CD8-positive, alpha-beta memory T cell (primary cell): ENCODE measurements at regions not wholly inside any gene's neighbourhood (a gene's known extent, or its start where the extent isn't known, plus 50 kb on each side); places are given as distances from the start of the nearest gene placed in this dataset.

Experiments
- CTCF ChIA-PET: fragments of 350-600 bp; sonication (Branson Sonifier 250); formaldehyde crosslinking; loops from one replicate; lab custom pipeline; 2021; ENCODE audit warnings: antibody characterized with exemption; lab: Charles Lee
- POLR2A ChIA-PET: fragments of 350-600 bp; sonication (Branson Sonifier 250); formaldehyde crosslinking; loops from one replicate; lab custom pipeline; 2021; ENCODE audit warnings: antibody characterized with exemption; lab: Charles Lee
- DNase-seq, 5 donors: peaks; one replicate each; pipeline versions ENCODE4 v3.0.0 to v3.0.0-alpha.2; 2020 to 2022; ENCODE audit warnings: mixed read lengths in 1 of 5
- H3K27ac ChIP-seq: one replicate; pipeline ENCODE4 v1.7.0; 2013; ENCODE audit warnings: low read depth, mild to moderate bottlenecking, low read length, moderate library complexity
- H3K27me3 ChIP-seq: 2 replicates; pipeline ENCODE4 v1.7.0; 2013; ENCODE audit warnings: low read length, mild to moderate bottlenecking; ENCODE audit not compliant: insufficient read depth, poor library complexity, severe bottlenecking
- H3K36me3 ChIP-seq: 2 replicates; pipeline ENCODE4 v1.7.0; 2013; ENCODE audit warnings: mild to moderate bottlenecking, low read length, moderate library complexity; ENCODE audit not compliant: insufficient read depth
- H3K4me1 ChIP-seq: 2 replicates; pipeline ENCODE4 v1.7.0; 2013; ENCODE audit warnings: mild to moderate bottlenecking, low read length, moderate library complexity; ENCODE audit not compliant: insufficient read depth
- H3K4me3 ChIP-seq: 2 replicates; pipeline ENCODE4 v1.7.0; 2013; ENCODE audit warnings: mild to moderate bottlenecking, low read length
- H3K9me3 ChIP-seq: 2 replicates; pipeline ENCODE4 v1.7.0; 2013; ENCODE audit warnings: mild to moderate bottlenecking, low read length
- H3K27ac Mint-ChIP-seq, 8 donors: one replicate each; pipeline ENCODE4 v1.8.0; 2020 to 2021; ENCODE audit warnings: mixed read lengths in 8 of 8, mild to moderate bottlenecking in 6 of 8, inconsistent platforms in 3 of 8, moderate library complexity in 3 of 8
- H3K27me3 Mint-ChIP-seq, 2 donors: one replicate each; pipeline ENCODE4 v1.8.0; 2020 to 2021; ENCODE audit warnings: mixed read lengths in 2 of 2, mild to moderate bottlenecking in 1 of 2, moderate library complexity in 1 of 2
- H3K36me3 Mint-ChIP-seq, 3 donors: one replicate each; pipeline ENCODE4 v1.8.0; 2020 to 2021; ENCODE audit warnings: mixed read lengths in 3 of 3, inconsistent platforms in 1 of 3, mild to moderate bottlenecking in 1 of 3
- H3K4me1 Mint-ChIP-seq, 3 donors: one replicate each; pipeline ENCODE4 v1.8.0; 2020 to 2021; ENCODE audit warnings: mixed read lengths in 3 of 3, inconsistent platforms in 1 of 3, mild to moderate bottlenecking in 1 of 3
- H3K4me3 Mint-ChIP-seq, 7 donors: one replicate each; pipeline ENCODE4 v1.8.0; 2020 to 2021; ENCODE audit warnings: mixed read lengths in 7 of 7, mild to moderate bottlenecking in 6 of 7, moderate library complexity in 4 of 7, inconsistent platforms in 2 of 7
- H3K9me3 Mint-ChIP-seq, 5 donors: one replicate each; pipeline ENCODE4 v1.8.0; 2020 to 2022; ENCODE audit warnings: mixed read lengths in 5 of 5, mild to moderate bottlenecking in 3 of 5, moderate library complexity in 2 of 5, inconsistent platforms in 1 of 5

GRCh38 chr4:132269303-132269990 is 879.6 kb upstream of the PCDH10 start:
- DNase-seq = no peak
- no peak overlapping the region for H3K4me3 ChIP-seq
- POLR2A ChIA-PET = no interaction called here
- Mint-ChIP-seq H3K4me3 (no peak overlapping the region), H3K27me3 (no peaks in the 10 kb centered on the region), H3K4me1 (no peaks in the 10 kb centered on the region), H3K36me3 (no peaks in the 10 kb centered on the region), H3K9me3 (peaks cover 0 to 14% (median 3%) of the 10 kb centered on the region in 5 donors), H3K27ac (no peak overlapping the region)
- CTCF ChIA-PET = no interaction called here
- H3K27ac ChIP-seq = no peak overlapping the region
- no peaks in the 10 kb centered on the region for H3K27me3 ChIP-seq
- no peaks in the 10 kb centered on the region for H3K4me1 ChIP-seq
- H3K36me3 ChIP-seq = no peaks in the 10 kb centered on the region
- H3K9me3 ChIP-seq = no peaks in the 10 kb centered on the region

- H3K4me1 Mint-ChIP-seq = no peaks in the 10 kb centered on the region
- no peak overlapping the region for H3K27ac ChIP-seq
- H3K9me3 Mint-ChIP-seq = peaks cover 0 to 26% (median 8%) of the 10 kb centered on the region in 5 donors
- H3K36me3 Mint-ChIP-seq = peaks cover 0 to 2% (median 0%) of the 10 kb centered on the region in 3 donors
- H3K4me3 ChIP-seq = no peak overlapping the region
- no peaks in the 10 kb centered on the region for H3K36me3 ChIP-seq
- POLR2A ChIA-PET = no interaction called here
- no peak for DNase-seq
- CTCF ChIA-PET = no interaction called here
- H3K4me1 ChIP-seq = no peaks in the 10 kb centered on the region
- H3K9me3 ChIP-seq = peaks cover 3% of the 10 kb centered on the region
- no peak overlapping the region for H3K27ac Mint-ChIP-seq
- H3K4me3 Mint-ChIP-seq = no peak overlapping the region
- H3K27me3 Mint-ChIP-seq = no peaks in the 10 kb centered on the region
- H3K27me3 ChIP-seq = no peaks in the 10 kb centered on the region
These were observed 873.4 kb upstream of the PCDH10 start for GRCh38 chr4:132275583-132276121.

- no peak for DNase-seq
- H3K27ac Mint-ChIP-seq = no peak overlapping the region
- H3K4me1 Mint-ChIP-seq = no peaks in the 10 kb centered on the region
- no peak overlapping the region for H3K4me3 Mint-ChIP-seq
- POLR2A ChIA-PET = no interaction called here
- H3K9me3 Mint-ChIP-seq = peaks cover 0 to 26% (median 6%) of the 10 kb centered on the region in 5 donors
- H3K27me3 Mint-ChIP-seq = no peaks in the 10 kb centered on the region
- Histone ChIP-seq H3K27me3 (no peaks in the 10 kb centered on the region), H3K36me3 (no peaks in the 10 kb centered on the region), H3K4me3 (no peak overlapping the region), H3K9me3 (peaks cover 3% of the 10 kb centered on the region), H3K27ac (no peak overlapping the region), H3K4me1 (no peaks in the 10 kb centered on the region)
- H3K36me3 Mint-ChIP-seq = peaks cover 0 to 2% (median 0%) of the 10 kb centered on the region in 3 donors
- CTCF ChIA-PET = no interaction called here
These were observed 872.9 kb upstream of the PCDH10 start for GRCh38 chr4:132276185-132276584.

GRCh38 chr4:132276989-132277388 is 872.1 kb upstream of the PCDH10 start:
- no peak overlapping the region for H3K27ac Mint-ChIP-seq
- peaks cover 3% of the 10 kb centered on the region for H3K9me3 ChIP-seq
- ChIA-PET POLR2A (no interaction called here), CTCF (no interaction called here)
- H3K27me3 Mint-ChIP-seq = no peaks in the 10 kb centered on the region
- peaks cover 0 to 27% (median 4%) of the 10 kb centered on the region in 5 donors for H3K9me3 Mint-ChIP-seq
- peaks cover 0 to 2% (median 0%) of the 10 kb centered on the region in 3 donors for H3K36me3 Mint-ChIP-seq
- no peak overlapping the region for H3K4me3 Mint-ChIP-seq
- no peak overlapping the region for H3K4me3 ChIP-seq
- no peaks in the 10 kb centered on the region for H3K27me3 ChIP-seq
- H3K4me1 ChIP-seq = no peaks in the 10 kb centered on the region
- H3K4me1 Mint-ChIP-seq = no peaks in the 10 kb centered on the region
- no peaks in the 10 kb centered on the region for H3K36me3 ChIP-seq
- no peak for DNase-seq
- H3K27ac ChIP-seq = no peak overlapping the region

GRCh38 chr4:132281733-132282132 is 867.4 kb upstream of the PCDH10 start:
- H3K36me3 Mint-ChIP-seq = peaks cover 0 to 2% (median 0%) of the 10 kb centered on the region in 3 donors
- no peak overlapping the region for H3K27ac ChIP-seq
- DNase-seq = no peak
- no peaks in the 10 kb centered on the region for H3K27me3 ChIP-seq
- no peak overlapping the region for H3K27ac Mint-ChIP-seq
- peaks cover 2 to 29% (median 9%) of the 10 kb centered on the region in 5 donors for H3K9me3 Mint-ChIP-seq
- POLR2A ChIA-PET = no interaction called here
- no peaks in the 10 kb centered on the region for H3K4me1 ChIP-seq
- CTCF ChIA-PET = no interaction called here
- H3K4me3 Mint-ChIP-seq = no peak overlapping the region
- no peaks in the 10 kb centered on the region for H3K36me3 ChIP-seq
- H3K4me3 ChIP-seq = no peak overlapping the region
- no peaks in the 10 kb centered on the region for H3K27me3 Mint-ChIP-seq
- H3K4me1 Mint-ChIP-seq = no peaks in the 10 kb centered on the region
- H3K9me3 ChIP-seq = peaks cover 3% of the 10 kb centered on the region

- H3K4me1 ChIP-seq = no peaks in the 10 kb centered on the region
- Mint-ChIP-seq H3K27ac (peak overlapping the region in 1 of 8 donors; percentile 85), H3K27me3 (no peaks in the 10 kb centered on the region), H3K4me1 (no peaks in the 10 kb centered on the region), H3K4me3 (no peak overlapping the region), H3K9me3 (peaks cover 5 to 23% (median 16%) of the 10 kb centered on the region in 5 donors), H3K36me3 (no peaks in the 10 kb centered on the region)
- no peak for DNase-seq
- H3K27me3 ChIP-seq = no peaks in the 10 kb centered on the region
- ChIA-PET POLR2A (no interaction called here), CTCF (no interaction called here)
- H3K9me3 ChIP-seq = no peaks in the 10 kb centered on the region
- no peak overlapping the region for H3K4me3 ChIP-seq
- H3K36me3 ChIP-seq = no peaks in the 10 kb centered on the region
- no peak overlapping the region for H3K27ac ChIP-seq
These were observed 864.1 kb upstream of the PCDH10 start for GRCh38 chr4:132284910-132285426.

GRCh38 chr4:132297346-132297745 is 851.7 kb upstream of the PCDH10 start:
- Mint-ChIP-seq H3K9me3 (peaks cover 2 to 24% (median 3%) of the 10 kb centered on the region in 5 donors), H3K27me3 (no peaks in the 10 kb centered on the region), H3K4me1 (no peaks in the 10 kb centered on the region), H3K27ac (no peak overlapping the region), H3K4me3 (no peak overlapping the region), H3K36me3 (no peaks in the 10 kb centered on the region)
- DNase-seq = no peak
- CTCF ChIA-PET = no interaction called here
- no peak overlapping the region for H3K4me3 ChIP-seq
- H3K4me1 ChIP-seq = no peaks in the 10 kb centered on the region
- no peaks in the 10 kb centered on the region for H3K9me3 ChIP-seq
- POLR2A ChIA-PET = no interaction called here
- H3K27ac ChIP-seq = no peak overlapping the region
- no peaks in the 10 kb centered on the region for H3K27me3 ChIP-seq
- H3K36me3 ChIP-seq = no peaks in the 10 kb centered on the region

- no peaks in the 10 kb centered on the region for H3K36me3 Mint-ChIP-seq
- no peak overlapping the region for H3K27ac Mint-ChIP-seq
- CTCF ChIA-PET = no interaction called here
- no peak overlapping the region for H3K4me3 Mint-ChIP-seq
- no peak for DNase-seq
- Histone ChIP-seq H3K9me3 (no peaks in the 10 kb centered on the region), H3K36me3 (no peaks in the 10 kb centered on the region), H3K27ac (no peak overlapping the region), H3K4me1 (no peaks in the 10 kb centered on the region), H3K27me3 (no peaks in the 10 kb centered on the region), H3K4me3 (no peak overlapping the region)
- POLR2A ChIA-PET = no interaction called here
- no peaks in the 10 kb centered on the region for H3K27me3 Mint-ChIP-seq
- peaks cover 3 to 24% (median 7%) of the 10 kb centered on the region in 5 donors for H3K9me3 Mint-ChIP-seq
- H3K4me1 Mint-ChIP-seq = no peaks in the 10 kb centered on the region
These were observed 849.3 kb upstream of the PCDH10 start for GRCh38 chr4:132299841-132300240.
